Stimulated activated CD4-positive, alpha-beta T cell treated with anti-CD3 and anti-CD28 coated beads, TNF-alpha, amount 100 ng/mL, for 48 hours (primary cell): ENCODE measurements at regions not wholly inside any gene's neighbourhood (a gene's known extent, or its start where the extent isn't known, plus 50 kb on each side); places are given as distances from the start of the nearest gene placed in this dataset.

Source experiments
- DNase-seq, 3 donors: peaks; one replicate each; pipeline ENCODE4 v3.0.0-alpha.2; 2020; ENCODE audit warnings: low read depth in 3 of 3

DNA sequence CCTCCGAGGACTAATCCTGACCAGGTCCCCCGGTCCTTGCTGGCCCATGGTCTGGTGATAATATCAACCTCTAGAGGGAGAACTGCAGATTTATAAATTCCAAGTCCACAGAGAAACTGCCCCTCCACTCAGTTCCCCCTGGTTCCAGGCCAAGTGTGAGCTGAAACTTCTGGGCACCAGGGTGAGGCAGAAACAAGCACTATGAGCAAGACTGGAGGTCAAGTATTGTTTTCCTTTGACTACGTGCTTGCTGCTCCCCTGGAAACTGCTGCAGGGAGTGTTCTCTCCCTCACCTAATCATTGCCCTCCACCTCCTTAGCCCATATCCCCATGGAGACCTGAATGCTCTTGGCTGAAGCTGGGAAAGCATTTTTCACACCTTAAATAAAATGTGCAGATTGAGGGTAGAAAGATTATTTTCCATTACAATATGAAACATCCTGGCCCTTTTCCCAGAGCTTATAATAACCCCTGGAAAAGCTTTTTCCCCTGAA lies 135.2 kb downstream of the RDH14 start:
- DNase-seq, result no peak

DNA sequence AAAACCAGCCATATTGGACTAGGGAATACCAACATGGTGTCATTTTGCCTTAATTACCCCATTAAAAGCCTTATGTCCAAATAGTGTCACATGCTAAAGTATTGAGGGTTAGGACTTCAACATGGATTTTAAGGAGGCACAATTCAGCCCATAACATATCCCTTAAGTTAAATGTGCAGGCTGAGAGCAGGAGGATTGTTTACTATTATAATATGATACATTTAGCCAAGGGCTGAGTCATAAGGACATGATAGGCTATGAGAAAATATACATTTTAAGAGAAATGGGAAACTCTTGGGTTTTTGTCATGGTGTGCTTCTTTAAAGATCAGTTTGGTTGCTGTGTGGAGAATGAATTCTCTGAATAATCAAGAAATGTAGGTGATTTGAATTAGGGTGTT lies 136.8 kb downstream of the RDH14 start:
- DNase-seq, result no peak

DNA sequence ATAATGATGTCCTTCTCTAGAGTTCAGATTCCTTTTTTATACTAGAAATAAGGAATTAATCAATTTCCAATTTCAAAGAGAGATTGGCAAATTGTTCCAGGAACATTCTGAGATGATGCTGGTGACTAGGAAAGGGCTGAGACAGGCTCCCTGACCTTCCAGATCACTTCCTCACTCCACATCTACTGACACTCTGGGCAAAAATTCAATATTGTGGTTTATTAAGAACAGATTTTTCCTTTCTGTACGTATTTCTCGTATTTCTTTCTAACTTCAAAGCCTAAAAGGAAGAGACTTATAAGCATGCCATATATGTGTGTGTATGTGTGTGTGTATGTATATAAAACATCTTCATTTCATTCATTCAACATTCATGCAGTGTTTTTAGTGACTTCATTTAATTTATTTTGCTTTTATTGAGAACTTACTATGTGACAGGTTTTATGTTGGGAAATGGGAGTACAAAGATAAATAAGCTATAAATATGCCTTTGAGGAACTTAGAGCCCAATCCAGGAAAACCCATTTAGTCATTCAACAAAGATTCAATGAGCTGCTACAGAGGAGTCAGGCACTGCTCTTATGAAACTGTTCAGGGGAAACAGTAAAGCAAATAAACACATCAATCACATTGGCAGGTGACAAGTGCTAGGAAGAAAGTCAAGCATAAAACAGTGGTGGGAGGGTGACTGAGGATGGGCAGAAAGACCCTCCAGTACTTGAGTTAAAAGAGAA lies 137.9 kb downstream of the RDH14 start:
- DNase-seq, result no peak

DNA sequence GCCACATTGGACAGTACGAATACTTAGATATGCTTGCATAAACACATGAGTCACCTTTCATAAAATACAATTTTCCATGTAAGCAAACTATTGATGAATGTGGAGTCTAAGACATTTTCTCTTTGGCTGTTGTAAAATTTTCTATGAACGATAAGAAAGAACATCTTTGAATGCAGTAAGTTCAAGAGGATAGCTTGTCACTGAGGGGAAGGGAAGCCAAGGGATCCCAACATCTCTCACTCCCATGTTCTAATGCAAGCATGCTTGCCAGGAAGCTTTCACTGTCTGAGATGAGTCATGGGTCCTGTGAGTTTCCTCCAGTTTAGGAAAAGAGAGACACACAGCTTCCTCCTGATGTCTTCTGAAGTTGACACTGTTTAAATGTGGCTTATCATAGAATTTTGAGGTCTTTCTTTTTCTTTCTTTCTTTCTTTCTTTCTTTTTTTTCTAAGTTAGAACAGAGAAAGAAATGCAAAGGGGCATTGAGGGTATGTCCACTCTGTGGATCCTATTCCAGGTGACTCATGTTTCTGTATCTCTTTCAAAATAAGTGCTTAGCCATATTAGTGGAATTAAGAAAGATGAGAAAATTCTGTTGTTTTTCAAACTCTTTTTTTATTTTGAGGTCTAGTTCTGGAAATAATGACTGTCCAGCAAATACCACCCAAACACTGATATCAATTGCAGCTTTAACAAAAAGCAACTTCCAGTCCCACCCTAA lies 146.6 kb downstream of the RDH14 start:
- DNase-seq, result no peak

DNA sequence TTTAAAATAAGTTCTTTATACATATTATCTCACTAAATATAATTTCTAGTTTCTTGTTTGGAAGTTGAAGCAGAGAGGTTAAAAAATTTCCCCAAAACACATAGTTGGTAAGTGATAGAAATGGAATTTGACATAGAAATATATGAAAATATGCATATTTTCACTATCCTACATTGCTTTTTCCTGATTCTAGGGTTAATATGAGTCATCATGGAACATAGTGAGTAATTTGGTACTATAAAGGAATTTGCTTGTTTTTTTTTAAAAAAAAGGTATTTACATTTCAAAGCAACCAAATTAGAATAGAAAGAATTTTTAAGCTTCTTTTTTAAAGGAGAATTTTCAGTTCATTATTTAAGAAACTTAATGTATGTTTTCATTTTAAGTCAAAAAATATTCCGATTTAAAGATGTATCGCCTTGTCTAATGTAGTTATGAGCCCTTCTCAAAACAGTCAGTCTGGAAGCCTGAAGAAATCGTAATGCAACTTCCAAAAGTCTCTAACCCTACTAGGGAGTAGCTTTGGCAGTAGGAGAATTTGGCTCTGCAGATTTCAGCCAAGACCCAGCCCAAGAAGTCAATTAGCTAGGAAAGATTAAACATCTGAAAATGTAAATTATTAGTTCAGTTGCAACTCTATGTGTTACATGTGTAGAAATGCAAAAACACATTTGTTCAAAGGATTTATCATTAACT lies 147.3 kb downstream of the RDH14 start:
- DNase-seq, result no peak

DNA sequence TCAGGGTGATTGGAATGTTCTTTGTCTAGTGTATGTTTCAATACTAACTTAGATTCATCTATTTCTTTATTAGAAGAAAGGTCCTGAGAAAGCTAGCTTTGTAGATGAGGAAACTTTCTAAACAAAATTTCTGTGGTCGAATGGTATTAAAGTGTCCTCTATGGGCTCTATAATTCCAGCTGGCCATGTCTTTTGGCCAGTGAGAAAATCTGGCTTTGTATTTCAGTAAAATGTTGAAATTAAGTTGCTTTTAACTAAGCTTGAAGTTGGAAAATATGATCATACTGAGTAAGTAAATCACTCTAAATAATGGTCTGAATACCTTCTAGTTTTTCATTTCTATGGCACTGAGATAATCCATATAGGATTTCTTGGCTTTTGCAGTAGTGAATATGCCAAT lies 148.8 kb downstream of the RDH14 start:
- DNase-seq, result no peak

DNA sequence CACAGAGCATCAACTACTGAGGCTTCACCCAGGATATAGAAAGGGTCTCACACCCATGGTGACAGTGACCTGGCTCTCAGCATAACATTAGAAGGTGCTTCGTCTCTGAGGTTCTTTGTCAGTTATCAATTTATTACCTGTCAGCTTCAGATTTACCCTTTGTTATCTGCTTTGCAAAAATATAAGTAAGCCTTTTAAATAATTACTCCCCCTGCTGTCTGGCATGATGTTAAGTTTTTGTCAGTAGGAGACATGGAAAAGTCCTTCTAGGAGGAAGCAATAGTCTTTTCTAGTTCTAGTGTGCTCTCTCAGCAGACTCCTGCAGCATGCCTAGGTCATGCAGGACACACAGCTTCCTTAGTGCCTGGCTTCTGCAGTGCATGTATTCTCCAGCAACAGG lies 149.9 kb downstream of the RDH14 start:
- no peak for DNase-seq

DNA sequence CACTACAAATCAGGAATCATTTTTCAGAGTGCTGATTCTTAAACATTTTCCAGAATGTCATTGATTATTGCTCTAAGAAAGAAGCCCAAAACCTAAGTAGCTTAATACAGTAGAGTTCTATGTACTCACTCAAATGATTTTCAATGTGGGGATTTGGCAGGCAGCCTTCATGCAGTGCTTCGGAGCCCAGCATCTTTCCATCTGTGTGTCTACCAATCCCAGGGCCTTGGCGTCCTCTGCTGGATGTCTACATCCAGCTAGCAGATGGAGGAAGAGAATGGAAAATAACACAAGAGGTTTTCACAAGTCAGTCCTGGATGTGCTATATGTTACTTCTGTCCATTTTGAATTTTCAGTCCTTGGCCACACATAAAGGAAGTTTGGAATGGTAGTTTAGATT lies 151.8 kb downstream of the RDH14 start:
- DNase-seq, result no peak

DNA sequence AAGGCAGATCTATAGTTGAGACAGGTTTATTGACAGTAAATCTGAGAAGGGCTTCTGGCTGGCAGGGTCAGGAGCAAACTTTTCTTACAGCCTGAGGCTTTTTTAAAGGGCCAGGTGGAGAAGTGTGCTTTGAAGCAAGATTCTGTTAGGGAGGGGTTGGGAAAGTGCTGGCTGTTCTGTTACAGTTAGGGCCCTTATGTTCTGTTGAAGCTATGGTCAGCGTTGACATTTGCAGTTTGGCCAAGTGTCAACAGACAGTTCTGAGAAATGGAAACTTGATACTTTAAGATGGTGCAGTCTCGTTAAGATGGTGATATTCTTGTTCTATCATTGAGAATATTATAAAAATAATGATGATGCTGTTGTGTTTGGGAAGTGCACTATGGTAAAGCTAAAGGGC lies 154.2 kb downstream of the RDH14 start:
- DNase-seq, result no peak

DNA sequence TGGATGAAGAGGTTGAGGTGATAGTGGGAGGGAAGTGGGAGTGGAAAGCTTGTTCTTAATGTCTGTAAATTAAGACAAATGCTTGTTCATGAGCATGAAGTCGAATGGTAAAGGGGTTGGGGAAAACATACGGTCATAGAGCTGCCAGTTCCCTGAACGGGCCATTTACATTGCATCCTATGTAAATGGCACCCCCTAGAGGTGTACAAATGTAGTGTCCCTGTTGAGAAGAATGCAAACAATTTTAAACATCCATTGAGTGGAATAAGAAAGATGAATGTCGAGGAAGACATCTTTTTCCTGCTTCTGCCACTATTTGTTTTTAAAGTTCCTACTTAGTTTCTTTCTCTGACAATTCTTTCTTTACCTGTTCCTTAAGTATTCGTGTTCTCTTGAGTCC lies 155.7 kb downstream of the RDH14 start:
- DNase-seq, result no peak

DNA sequence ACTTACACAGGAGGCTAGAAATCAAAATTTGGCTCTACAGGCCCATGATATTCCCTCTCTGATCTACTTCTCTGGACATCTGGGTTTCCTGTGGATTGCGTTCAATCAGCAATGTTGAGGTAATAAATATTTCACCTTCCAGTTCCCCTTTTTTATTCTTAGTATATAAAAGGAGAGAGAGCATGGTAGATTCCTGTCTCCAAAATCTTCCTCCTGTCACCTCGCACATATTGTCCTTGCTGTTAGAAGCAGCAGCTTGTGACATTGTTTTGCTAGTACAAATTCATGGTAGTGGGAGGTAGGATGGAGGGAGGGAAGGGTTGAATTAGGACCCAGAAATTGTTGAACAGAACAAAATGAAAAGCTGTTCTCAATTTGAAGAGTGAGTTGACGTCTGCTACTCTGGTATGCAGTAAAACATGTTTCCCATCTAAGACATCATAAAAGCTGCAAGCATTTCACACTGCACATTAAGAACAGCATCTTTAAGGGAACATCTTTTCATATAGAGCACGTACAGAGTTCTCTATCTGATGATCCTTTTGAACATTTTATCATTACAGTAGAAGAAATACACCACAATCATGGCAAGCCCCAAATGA lies 156.4 kb downstream of the RDH14 start:
- DNase-seq, result no peak

DNA sequence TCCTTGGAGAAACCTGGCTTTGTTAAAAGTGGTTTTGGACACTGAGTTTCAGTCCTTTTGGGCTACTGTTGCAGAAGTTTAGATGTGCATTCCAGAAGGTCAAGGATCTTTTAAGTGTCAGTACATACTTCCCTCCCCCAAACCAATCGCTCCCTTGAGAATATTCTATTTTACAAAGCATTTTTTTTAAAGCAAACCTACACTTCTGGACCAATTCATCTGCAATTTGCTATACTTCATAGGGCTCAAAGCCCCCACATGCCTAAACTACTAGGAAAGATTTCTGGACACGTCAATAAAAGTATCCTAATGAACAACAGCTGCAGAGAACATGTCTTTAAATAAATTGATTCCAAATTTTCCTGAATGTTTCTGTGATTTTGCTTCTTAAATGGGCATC lies 157.6 kb downstream of the RDH14 start:
- no peak for DNase-seq

DNA sequence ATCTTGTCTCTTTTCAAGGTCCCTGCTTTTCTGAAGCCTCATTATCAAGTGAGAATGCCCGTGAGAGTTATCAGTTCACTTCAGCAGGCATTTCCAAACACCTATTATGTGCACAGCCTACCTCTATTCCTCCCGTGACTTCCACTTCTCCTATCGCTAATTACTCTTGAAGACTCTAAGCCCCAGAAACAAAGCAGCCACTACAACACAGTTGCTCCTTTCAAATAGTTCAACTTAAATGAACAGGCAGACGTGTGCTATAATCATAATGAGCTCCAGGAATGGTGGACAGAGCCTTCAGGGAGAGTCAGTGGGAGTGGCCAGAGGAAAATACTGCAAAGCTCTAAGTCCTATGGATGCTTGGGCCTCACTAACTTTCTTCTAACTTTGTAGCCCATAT lies 159.0 kb downstream of the RDH14 start:
- DNase-seq, result no peak

DNA sequence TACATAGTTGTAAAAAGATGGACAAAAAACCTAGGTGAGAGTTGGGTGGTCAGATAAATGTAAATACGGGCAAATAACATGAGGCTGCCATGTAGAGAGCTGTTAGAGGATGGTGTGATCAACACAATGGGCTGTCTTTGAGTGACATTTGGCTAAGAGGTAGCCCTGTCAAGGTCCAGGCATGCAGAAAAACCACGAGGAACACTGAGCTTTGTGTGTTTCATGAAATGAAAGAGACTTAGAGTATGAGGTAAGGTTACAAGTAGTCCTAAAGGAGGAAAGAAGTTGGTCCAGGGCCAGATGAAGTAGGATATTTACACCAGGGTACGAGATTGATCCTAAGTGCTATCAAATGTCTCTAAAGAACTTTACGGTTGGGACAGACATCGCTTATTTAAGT lies 160.9 kb downstream of the RDH14 start:
- DNase-seq, result no peak

DNA sequence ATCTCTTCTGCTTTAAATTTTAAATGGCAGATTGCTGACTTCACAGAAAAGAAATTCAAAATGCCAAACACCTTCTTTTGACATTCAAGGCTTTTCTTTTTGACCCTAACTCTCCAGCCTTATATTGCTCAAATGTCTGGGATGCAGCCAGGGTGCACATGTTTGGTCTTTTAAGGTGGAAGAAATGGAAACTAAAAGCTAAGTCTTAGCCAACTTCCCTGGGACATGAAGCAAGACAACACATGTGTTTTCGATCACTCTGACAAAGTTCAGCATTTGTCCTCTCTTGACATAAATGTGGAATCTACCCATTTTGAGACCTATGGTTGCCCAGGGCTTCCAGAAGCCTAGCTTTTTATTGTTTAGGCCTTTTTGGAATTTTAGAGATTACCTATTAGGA lies 161.6 kb downstream of the RDH14 start:
- DNase-seq, result no peak

DNA sequence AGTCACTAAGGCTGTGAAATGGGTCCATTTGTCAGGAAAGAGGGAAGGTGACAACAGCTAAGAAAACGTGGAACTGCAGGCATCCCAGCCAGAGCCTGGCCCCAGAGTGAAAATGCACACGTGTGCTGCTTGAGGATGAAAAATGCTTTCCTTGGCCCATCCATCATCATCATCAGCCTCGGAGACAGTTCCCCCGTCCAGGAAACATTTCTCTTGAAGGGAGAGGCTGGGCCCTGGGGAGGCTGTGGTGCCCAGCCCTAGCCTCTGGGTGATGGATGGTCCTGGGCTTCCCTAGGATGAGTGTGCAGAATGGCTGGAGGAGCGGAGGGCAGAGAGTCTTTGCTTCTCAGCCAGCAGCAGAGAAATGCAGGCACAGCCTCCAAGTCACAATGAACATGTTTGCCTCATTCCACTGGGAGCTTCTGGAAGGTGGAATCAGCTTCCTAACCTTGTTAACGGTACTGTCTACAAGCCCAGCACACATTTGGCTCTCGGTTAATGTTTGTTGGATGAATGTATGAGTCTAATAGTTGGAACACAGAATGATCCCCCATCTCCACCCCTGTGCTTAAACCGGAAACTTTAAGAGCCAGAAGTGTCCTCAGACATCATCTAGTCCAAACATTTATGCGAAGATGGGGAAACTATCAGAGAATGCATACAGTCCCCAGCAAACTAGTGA lies 164.0 kb downstream of the RDH14 start:
- DNase-seq, result no peak

DNA sequence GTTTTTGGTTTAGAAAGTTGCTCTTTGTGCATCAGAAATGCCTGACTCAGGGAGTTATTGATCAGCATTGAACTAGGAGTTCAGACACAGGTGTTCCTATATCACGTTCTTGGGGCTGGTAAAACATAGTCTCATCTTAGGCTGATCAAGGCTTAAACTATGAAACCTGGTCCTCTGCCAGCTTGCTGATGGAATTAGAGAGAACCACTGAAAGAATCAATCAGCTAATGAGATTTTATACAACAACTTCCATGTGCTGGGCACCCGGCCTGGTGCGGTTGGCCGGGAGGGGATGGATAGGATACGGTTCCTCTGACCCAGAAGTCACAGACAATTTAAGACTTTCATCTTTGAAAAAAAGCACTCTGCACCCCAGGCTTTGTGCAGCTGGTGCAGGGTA lies 164.9 kb downstream of the RDH14 start:
- DNase-seq, result no peak

DNA sequence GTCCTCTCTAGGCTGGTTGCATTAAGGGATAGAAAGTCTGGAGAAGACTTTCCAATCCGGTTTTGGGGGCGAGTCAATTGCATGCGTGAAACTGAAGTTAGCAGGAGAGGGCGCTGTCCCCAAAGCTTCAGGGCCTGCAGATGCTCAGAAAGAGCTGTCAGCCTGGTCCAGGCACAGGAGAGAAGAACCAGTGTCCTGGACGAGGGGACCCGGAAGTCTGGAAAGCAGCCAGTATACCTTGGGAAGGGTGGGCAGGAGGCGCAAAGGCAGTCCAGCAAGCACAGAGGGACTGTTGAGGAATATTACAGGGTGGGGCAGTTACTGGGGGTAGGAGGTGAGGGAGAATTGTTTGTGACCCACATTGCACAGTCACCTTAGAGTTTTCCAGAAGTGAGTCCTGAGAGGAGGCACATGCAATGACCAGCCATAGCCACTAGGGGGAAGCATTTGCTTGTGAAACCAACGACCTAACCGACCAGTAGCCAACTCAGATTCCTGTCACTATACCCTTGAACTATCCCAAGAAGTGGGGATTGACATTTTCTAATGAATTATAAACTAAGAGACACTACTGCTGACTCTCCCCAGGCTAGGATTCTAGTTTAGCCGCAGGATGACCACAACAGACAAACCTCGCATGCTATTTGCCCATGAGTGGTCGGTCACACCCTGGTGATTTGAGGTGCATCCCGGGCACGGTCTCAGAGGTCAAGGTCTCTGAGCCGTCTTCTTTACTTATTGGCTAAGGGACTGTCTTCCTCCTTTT lies 172.8 kb downstream of the RDH14 start:
- DNase-seq, result peak; percentile 34 to 45 (median 41)

DNA sequence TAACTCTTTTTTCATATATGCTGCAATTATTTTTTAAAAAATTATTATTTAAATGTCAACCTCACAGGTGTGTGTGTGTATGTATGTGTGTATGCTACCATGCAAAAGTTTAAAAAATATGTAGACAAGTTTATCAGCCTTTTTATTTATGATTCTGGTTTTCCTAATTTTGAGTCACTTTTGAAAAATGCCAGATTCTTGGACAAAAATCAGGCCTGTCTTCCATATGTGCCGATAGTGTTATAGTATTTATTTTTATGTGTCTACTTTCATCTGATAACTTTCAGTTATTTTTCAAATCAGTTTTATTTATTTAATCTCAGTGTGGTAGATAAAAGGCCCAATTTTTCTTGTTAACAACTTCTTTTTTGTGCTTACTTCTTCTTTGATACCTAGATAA lies 176.2 kb downstream of the RDH14 start:
- no peak for DNase-seq

DNA sequence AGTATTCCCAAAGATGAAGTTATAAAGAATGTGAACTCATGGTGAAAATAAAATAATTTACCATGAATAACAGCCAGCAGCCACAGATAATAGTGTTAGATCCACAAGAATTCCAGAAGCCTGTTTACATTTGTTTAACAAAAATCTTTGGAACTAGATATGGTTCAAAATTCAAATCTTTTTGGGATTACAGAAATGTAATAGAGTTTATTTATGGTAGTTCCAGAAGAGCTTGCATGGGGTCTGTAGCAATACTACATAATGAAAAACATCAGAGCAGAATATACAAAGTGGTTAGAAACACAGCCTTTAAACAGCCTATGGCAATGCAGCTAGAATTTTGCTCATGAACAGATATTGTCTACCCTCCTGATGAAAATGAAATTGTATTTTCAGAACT lies 179.1 kb downstream of the RDH14 start:
- DNase-seq, result no peak

DNA sequence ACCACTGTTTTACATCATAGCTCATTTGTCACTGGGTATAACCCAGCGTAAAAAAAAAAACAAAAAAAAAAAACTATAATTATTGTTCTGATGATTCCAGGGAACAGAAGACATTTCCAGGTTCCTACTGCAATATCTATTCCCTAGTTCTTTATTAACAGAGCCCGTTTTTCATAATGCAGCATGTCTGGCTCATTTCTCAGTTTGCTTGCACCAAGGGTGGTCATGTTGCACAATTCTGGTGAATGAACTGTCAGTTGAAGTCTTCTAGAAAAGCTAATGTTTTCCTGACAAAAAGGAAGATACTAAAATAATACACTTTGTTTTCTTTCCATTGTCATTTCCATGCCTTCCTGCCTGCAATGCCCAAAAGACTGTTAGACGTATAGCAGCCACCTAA lies 180.1 kb downstream of the RDH14 start:
- no peak for DNase-seq
